Endodermal cell (in vitro differentiated cells): ENCODE measurements at regions not wholly inside any gene's neighbourhood (a gene's known extent, or its start where the extent isn't known, plus 50 kb on each side); places are given as distances from the start of the nearest gene placed in this dataset.

Experiments
- DNase-seq: peaks from one replicate; pipeline ENCODE4 v3.0.0-alpha.2; 2017
- H3K27ac ChIP-seq: 2 replicates; pipeline ENCODE4 v1.5.1; 2013; ENCODE audit warnings: mild to moderate bottlenecking, low read depth, low read length, moderate library complexity
- H3K27me3 ChIP-seq: 2 replicates; pipeline ENCODE4 v1.6.1; 2013; ENCODE audit warnings: mild to moderate bottlenecking, low read length, moderate library complexity; ENCODE audit not compliant: insufficient read depth, control insufficient read depth, poor library complexity, severe bottlenecking
- H3K36me3 ChIP-seq: 2 replicates; pipeline ENCODE4 v1.7.0; 2013; ENCODE audit warnings: mild to moderate bottlenecking, low read length, moderate library complexity; ENCODE audit not compliant: control insufficient read depth, insufficient read depth
- H3K4me1 ChIP-seq: one replicate; pipeline ENCODE4 v1.7.0; 2013; ENCODE audit warnings: low read length; ENCODE audit not compliant: control insufficient read depth, insufficient read depth
- H3K4me3 ChIP-seq: 2 replicates; pipeline ENCODE4 v1.5.1; 2013; ENCODE audit warnings: mild to moderate bottlenecking, low read length, moderate library complexity
- H3K9ac ChIP-seq: 2 replicates; pipeline ENCODE4 v1.6.1; 2013; ENCODE audit warnings: mild to moderate bottlenecking, low read length, moderate library complexity; ENCODE audit not compliant: poor library complexity, severe bottlenecking; ENCODE audit errors: extremely low read depth
- H3K9me3 ChIP-seq: 2 replicates; pipeline ENCODE4 v1.6.1; 2013; ENCODE audit warnings: mild to moderate bottlenecking, low read length, moderate library complexity; ENCODE audit not compliant: control insufficient read depth
- H3K27ac Mint-ChIP-seq: 2 replicates; pipeline ENCODE4 v1.8.0; 2020; ENCODE audit warnings: mixed read lengths
- H3K27me3 Mint-ChIP-seq: 2 replicates; pipeline ENCODE4 v1.8.0; 2021; ENCODE audit warnings: mild to moderate bottlenecking, mixed read lengths; ENCODE audit not compliant: insufficient read depth
- H3K36me3 Mint-ChIP-seq: 2 replicates; pipeline ENCODE4 v1.8.0; 2020; ENCODE audit warnings: low read depth, mixed read lengths
- H3K4me1 Mint-ChIP-seq: 2 replicates; pipeline ENCODE4 v1.8.0; 2020; ENCODE audit warnings: mixed read lengths
- H3K4me3 Mint-ChIP-seq: 2 replicates; pipeline ENCODE4 v1.8.0; 2020; ENCODE audit warnings: mild to moderate bottlenecking, moderate library complexity, mixed read lengths
- H3K9me3 Mint-ChIP-seq: 2 replicates; pipeline ENCODE4 v1.8.0; 2020; ENCODE audit warnings: mild to moderate bottlenecking, mixed read lengths
- WGBS, 2 experiments: methylation state at CpG; one replicate each; pipeline versions ENCODE4 v1.1.5 to v1.1.7; 2013; ENCODE audit warnings: missing lambda C conversion rate in 2 of 2, mixed read lengths in 1 of 2; ENCODE audit not compliant: insufficient coverage in 1 of 2, insufficient read length in 1 of 2; 5-methylcytosine and 5-hydroxymethylcytosine counted together
- TF ChIP-seq, protein P1 (sequence below): fragments of 200-600 bp; sonication (generic); conservative IDR thresholded peaks from 2 replicates; pipeline ENCODE4 v1.5.0; 2021; ENCODE audit warnings: antibody characterized with exemption, mild to moderate bottlenecking

DNA sequence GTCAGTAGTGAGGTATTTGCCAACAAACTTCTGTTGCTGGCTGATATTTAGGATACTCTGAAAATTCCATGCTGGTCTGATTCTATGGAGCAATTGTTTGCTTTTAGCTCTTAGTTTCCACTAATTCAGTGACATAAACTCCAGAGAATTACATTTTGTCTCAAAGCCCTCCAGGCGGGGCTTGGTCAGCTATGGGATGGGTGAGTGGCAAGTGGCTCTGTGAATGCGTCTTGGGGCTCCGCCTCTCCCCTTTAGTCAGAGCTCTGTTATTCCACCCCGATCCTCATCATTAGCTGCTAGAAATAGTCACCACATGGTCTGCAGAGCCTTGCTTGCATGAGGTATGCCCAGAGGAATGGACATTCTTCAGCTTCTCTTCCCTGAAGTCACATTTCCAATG, 540.6 kb downstream of the QKI start:
- Mint-ChIP-seq H3K27ac (no peak overlapping the region), H3K4me1 (peaks cover 3% of the 10 kb centered on the region), H3K4me3 (no peak overlapping the region), H3K9me3 (no peaks in the 10 kb centered on the region), H3K36me3 (no peaks in the 10 kb centered on the region), H3K27me3 (peaks cover 2% of the 10 kb centered on the region)
- peaks cover under 1% of the 10 kb centered on the region for H3K4me1 ChIP-seq
- WGBS, 2 experiments, result 90 to 93% methylated on average over 3 to 4 of the region's 4 CpGs
- no peak overlapping the region for H3K4me3 ChIP-seq
- no peak overlapping the region for H3K27ac ChIP-seq
- no peak overlapping the region for H3K9ac ChIP-seq
- no peaks in the 10 kb centered on the region for H3K9me3 ChIP-seq
- TF ChIP-seq, protein P1, sequence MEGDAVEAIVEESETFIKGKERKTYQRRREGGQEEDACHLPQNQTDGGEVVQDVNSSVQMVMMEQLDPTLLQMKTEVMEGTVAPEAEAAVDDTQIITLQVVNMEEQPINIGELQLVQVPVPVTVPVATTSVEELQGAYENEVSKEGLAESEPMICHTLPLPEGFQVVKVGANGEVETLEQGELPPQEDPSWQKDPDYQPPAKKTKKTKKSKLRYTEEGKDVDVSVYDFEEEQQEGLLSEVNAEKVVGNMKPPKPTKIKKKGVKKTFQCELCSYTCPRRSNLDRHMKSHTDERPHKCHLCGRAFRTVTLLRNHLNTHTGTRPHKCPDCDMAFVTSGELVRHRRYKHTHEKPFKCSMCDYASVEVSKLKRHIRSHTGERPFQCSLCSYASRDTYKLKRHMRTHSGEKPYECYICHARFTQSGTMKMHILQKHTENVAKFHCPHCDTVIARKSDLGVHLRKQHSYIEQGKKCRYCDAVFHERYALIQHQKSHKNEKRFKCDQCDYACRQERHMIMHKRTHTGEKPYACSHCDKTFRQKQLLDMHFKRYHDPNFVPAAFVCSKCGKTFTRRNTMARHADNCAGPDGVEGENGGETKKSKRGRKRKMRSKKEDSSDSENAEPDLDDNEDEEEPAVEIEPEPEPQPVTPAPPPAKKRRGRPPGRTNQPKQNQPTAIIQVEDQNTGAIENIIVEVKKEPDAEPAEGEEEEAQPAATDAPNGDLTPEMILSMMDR, result no peak
- H3K27me3 ChIP-seq, result no peaks in the 10 kb centered on the region
- H3K36me3 ChIP-seq, result no peaks in the 10 kb centered on the region
- no peak for DNase-seq

DNA sequence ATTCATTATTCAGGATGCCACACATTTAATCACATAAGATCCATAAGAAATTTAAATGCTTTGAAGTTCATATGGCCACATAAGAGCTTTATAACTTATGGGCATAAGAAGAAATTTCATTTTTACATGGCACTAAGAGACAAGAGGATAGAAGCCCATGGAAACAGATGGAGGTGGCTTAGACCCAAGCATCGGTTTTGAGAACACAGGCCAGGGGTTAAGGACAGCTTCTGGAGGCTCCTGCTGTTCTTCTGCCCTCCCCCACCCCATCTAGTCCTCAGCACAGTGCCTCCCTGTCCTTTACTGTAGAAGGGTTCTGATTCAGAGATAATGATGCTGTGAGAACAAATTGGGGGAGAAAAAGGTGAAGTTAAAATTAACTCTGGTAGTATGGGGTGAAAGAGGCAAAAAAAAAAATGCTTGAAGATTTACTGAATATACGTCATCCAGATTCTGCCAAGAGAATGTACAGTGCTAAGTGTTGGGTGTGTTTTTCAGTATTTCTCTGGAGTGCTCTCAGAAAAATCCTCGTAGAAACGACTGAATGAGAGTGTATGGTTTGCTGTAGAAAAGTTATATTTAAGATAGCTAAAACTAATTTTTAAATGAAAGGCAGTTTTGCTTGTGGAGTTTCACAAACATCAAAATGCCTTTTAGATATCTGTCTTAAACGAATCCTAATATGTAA, 539.7 kb downstream of the QKI start:
- Mint-ChIP-seq H3K36me3 (no peaks in the 10 kb centered on the region), H3K27ac (no peak overlapping the region), H3K27me3 (peaks cover 2% of the 10 kb centered on the region), H3K4me1 (peaks cover 3% of the 10 kb centered on the region), H3K9me3 (no peaks in the 10 kb centered on the region), H3K4me3 (no peak overlapping the region)
- Histone ChIP-seq H3K9ac (no peak overlapping the region), H3K36me3 (no peaks in the 10 kb centered on the region), H3K9me3 (no peaks in the 10 kb centered on the region), H3K4me3 (no peak overlapping the region), H3K4me1 (no peaks in the 10 kb centered on the region), H3K27ac (no peak overlapping the region), H3K27me3 (no peaks in the 10 kb centered on the region)
- 88 to 95% methylated on average over 5 of the region's 5 CpGs for WGBS, 2 experiments
- TF ChIP-seq, protein P1, result no peak
- no peak for DNase-seq

DNA sequence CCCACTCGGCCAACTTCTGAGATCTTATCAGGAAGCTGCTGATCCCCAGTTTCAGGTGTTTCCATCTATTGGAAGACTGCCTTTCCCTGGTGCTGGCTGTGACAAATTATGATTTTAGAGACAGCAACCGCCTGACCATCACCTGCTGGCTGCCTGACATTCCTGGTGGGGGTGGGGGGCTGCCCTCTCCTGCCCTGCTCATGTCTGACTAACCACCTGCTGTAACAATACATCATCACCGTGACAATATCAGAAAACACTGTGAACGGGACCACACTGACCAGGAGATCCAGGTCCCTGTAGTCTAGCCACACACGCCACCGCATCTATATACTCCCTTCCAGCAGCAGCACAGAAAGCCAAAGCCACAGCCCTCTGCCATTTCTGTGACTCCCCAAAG, 537.5 kb downstream of the QKI start:
- 88 to 91% methylated on average over 1 to 6 of the region's 6 CpGs for WGBS, 2 experiments
- no peak for DNase-seq
- Histone ChIP-seq H3K9me3 (no peaks in the 10 kb centered on the region), H3K27ac (no peak overlapping the region), H3K4me3 (no peak overlapping the region), H3K4me1 (no peaks in the 10 kb centered on the region), H3K36me3 (no peaks in the 10 kb centered on the region), H3K27me3 (no peaks in the 10 kb centered on the region), H3K9ac (no peak overlapping the region)
- Mint-ChIP-seq H3K9me3 (no peaks in the 10 kb centered on the region), H3K4me3 (no peak overlapping the region), H3K4me1 (peaks cover 3% of the 10 kb centered on the region), H3K36me3 (no peaks in the 10 kb centered on the region), H3K27me3 (peaks cover 2% of the 10 kb centered on the region), H3K27ac (no peak overlapping the region)
- TF ChIP-seq, protein P1, result no peak
